Endothelial cell (in vitro differentiated cells): ENCODE measurements at regions not wholly inside any gene's neighbourhood (a gene's known extent, or its start where the extent isn't known, plus 50 kb on each side); places are given as distances from the start of the nearest gene placed in this dataset.

ENCODE experiments used
- DNase-seq: peaks from one replicate; pipeline ENCODE4 v3.0.0; 2021; ENCODE audit warnings: low spot score
- H3K27ac Mint-ChIP-seq: one replicate; pipeline ENCODE4 v1.8.0; 2021; ENCODE audit warnings: mixed read lengths, inconsistent platforms; ENCODE audit not compliant: unreplicated experiment
- H3K27me3 Mint-ChIP-seq: one replicate; pipeline ENCODE4 v1.8.0; 2021; ENCODE audit warnings: mild to moderate bottlenecking, moderate library complexity, mixed read lengths, inconsistent platforms; ENCODE audit not compliant: unreplicated experiment
- H3K36me3 Mint-ChIP-seq: one replicate; pipeline ENCODE4 v1.8.0; 2021; ENCODE audit warnings: mild to moderate bottlenecking, low read depth, mixed read lengths, inconsistent platforms; ENCODE audit not compliant: unreplicated experiment
- H3K4me1 Mint-ChIP-seq: one replicate; pipeline ENCODE4 v1.8.0; 2021; ENCODE audit warnings: mild to moderate bottlenecking, mixed read lengths, inconsistent platforms; ENCODE audit not compliant: unreplicated experiment
- H3K4me3 Mint-ChIP-seq: one replicate; pipeline ENCODE4 v1.8.0; 2021; ENCODE audit warnings: mild to moderate bottlenecking, mixed read lengths, inconsistent platforms; ENCODE audit not compliant: unreplicated experiment
- H3K9me3 Mint-ChIP-seq: one replicate; pipeline ENCODE4 v1.8.0; 2021; ENCODE audit warnings: mixed read lengths, inconsistent platforms; ENCODE audit not compliant: unreplicated experiment
- CTCF ChIP-seq: fragments of 200-600 bp; sonication (generic); IDR thresholded peaks from one replicate; pipeline ENCODE4 v1.5.0; 2021; ENCODE audit warnings: antibody characterized with exemption; ENCODE audit not compliant: unreplicated experiment

- peaks cover 3% of the 10 kb centered on the region for H3K27me3 Mint-ChIP-seq
- peak overlapping the region; percentile 34 for H3K27ac Mint-ChIP-seq
- H3K36me3 Mint-ChIP-seq = no peaks in the 10 kb centered on the region
- no peak for TF ChIP-seq CTCF
- DNase-seq = no peak
- peaks cover 11% of the 10 kb centered on the region for H3K4me1 Mint-ChIP-seq
- H3K9me3 Mint-ChIP-seq = no peaks in the 10 kb centered on the region
- no peak overlapping the region for H3K4me3 Mint-ChIP-seq
These were observed 370.7 kb upstream of the MCTP2 start for GRCh38 chr15:93860701-93861100.

- H3K36me3 Mint-ChIP-seq = no peaks in the 10 kb centered on the region
- H3K27ac Mint-ChIP-seq = peak overlapping the region; percentile 76
- H3K4me3 Mint-ChIP-seq = no peak overlapping the region
- no peak for TF ChIP-seq CTCF
- DNase-seq = no peak
- peaks cover 3% of the 10 kb centered on the region for H3K27me3 Mint-ChIP-seq
- H3K9me3 Mint-ChIP-seq = no peaks in the 10 kb centered on the region
- peaks cover 11% of the 10 kb centered on the region for H3K4me1 Mint-ChIP-seq
These were observed 372.2 kb upstream of the MCTP2 start for GRCh38 chr15:93859176-93859575.

- no peak overlapping the region for H3K27ac Mint-ChIP-seq
- no peak for TF ChIP-seq CTCF
- peaks cover 6% of the 10 kb centered on the region for H3K4me1 Mint-ChIP-seq
- H3K4me3 Mint-ChIP-seq = no peak overlapping the region
- DNase-seq = no peak
- no peaks in the 10 kb centered on the region for H3K27me3 Mint-ChIP-seq
- no peaks in the 10 kb centered on the region for H3K36me3 Mint-ChIP-seq
- no peaks in the 10 kb centered on the region for H3K9me3 Mint-ChIP-seq
These were observed 376.1 kb upstream of the MCTP2 start for GRCh38 chr15:93855181-93855826.

- H3K36me3 Mint-ChIP-seq = no peaks in the 10 kb centered on the region
- H3K9me3 Mint-ChIP-seq = no peaks in the 10 kb centered on the region
- H3K27me3 Mint-ChIP-seq = no peaks in the 10 kb centered on the region
- no peak for DNase-seq
- no peak overlapping the region for H3K4me3 Mint-ChIP-seq
- H3K27ac Mint-ChIP-seq = no peak overlapping the region
- no peaks in the 10 kb centered on the region for H3K4me1 Mint-ChIP-seq
- no peak for TF ChIP-seq CTCF
These were observed 377.3 kb upstream of the MCTP2 start for GRCh38 chr15:93854088-93854487.

GRCh38 chr15:93852761-93853160 lies 378.6 kb upstream of the MCTP2 start:
- Mint-ChIP-seq H3K27me3 (no peaks in the 10 kb centered on the region), H3K36me3 (no peaks in the 10 kb centered on the region), H3K27ac (no peak overlapping the region), H3K4me1 (no peaks in the 10 kb centered on the region), H3K9me3 (no peaks in the 10 kb centered on the region), H3K4me3 (no peak overlapping the region)
- no peak for DNase-seq
- TF ChIP-seq CTCF = no peak
